Lung (tissue), 11 donors: ENCODE measurements at regions not wholly inside any gene's neighbourhood (a gene's known extent, or its start where the extent isn't known, plus 50 kb on each side); places are given as distances from the start of the nearest gene placed in this dataset.

ENCODE experiments used
- ATAC-seq: fragments of 200-7000 bp; cut with Tn5 transposase; one replicate; pipeline ENCODE4 v1.9.1; 2020; ENCODE audit warnings: moderate number of reproducible peaks; ENCODE audit not compliant: insufficient read depth, low FRiP score
- DNase-seq, 3 donors: peaks; one replicate each; pipeline ENCODE4 v3.0.0-alpha.2; 2013 to 2017
- H3K27ac ChIP-seq, 2 donors: one replicate each; pipeline ENCODE4 v1.5.1; 2013; ENCODE audit warnings: mild to moderate bottlenecking in 2 of 2, moderate library complexity in 2 of 2, control low read depth in 1 of 2, inconsistent platforms in 1 of 2, low read depth in 1 of 2, low read length in 1 of 2
- H3K27me3 ChIP-seq, 3 donors: one replicate each; pipeline ENCODE4 v1.5.1; 2013; ENCODE audit warnings: low read length in 2 of 3; ENCODE audit not compliant: control insufficient read depth in 3 of 3, insufficient read depth in 3 of 3
- H3K36me3 ChIP-seq, 4 donors: one replicate each; pipeline ENCODE4 v1.5.1; 2013; ENCODE audit warnings: low read length in 4 of 4, mild to moderate bottlenecking in 1 of 4, moderate library complexity in 1 of 4; ENCODE audit not compliant: control insufficient read depth in 4 of 4, insufficient read depth in 4 of 4
- H3K4me1 ChIP-seq, 5 donors: one replicate each; pipeline ENCODE4 v1.5.1; 2013; ENCODE audit warnings: low read length in 5 of 5, mild to moderate bottlenecking in 2 of 5, moderate library complexity in 1 of 5; ENCODE audit not compliant: control insufficient read depth in 5 of 5, insufficient read depth in 5 of 5
- H3K4me3 ChIP-seq: one replicate; pipeline ENCODE4 v1.5.1; 2013; ENCODE audit warnings: mild to moderate bottlenecking, control low read depth, moderate library complexity
- H3K9ac ChIP-seq, 2 donors: one replicate each; pipeline ENCODE4 v1.5.1; 2013; ENCODE audit warnings: low read length in 2 of 2, control low read depth in 1 of 2; ENCODE audit not compliant: insufficient read depth in 1 of 2
- H3K9me3 ChIP-seq, 4 donors: one replicate each; pipeline ENCODE4 v1.5.1; 2013; ENCODE audit warnings: low read length in 3 of 4, mild to moderate bottlenecking in 1 of 4, moderate library complexity in 1 of 4; ENCODE audit not compliant: control insufficient read depth in 4 of 4, insufficient read depth in 3 of 4
- WGBS, 2 donors: extraction: QIAGEN DNeasy Blood & Tissue Kit; methylation state at CpG; one replicate each; pipeline ENCODE4 v1.1.7; 2013; 5-methylcytosine and 5-hydroxymethylcytosine counted together
- TF ChIP-seq, protein P1 (sequence below): IDR thresholded peaks from 2 replicates; pipeline ENCODE4 v1.5.1; 2012; ENCODE audit warnings: mild to moderate bottlenecking; ENCODE audit errors: control extremely low read depth, extremely low read depth
- donor health status: control.
- donor health status: control.
- donor health status: Bipolar disorder and iron deficiency.
- donor health status: healthy.
- donor health status: DM: yes; HTN: yes; CAD: no.

DNA sequence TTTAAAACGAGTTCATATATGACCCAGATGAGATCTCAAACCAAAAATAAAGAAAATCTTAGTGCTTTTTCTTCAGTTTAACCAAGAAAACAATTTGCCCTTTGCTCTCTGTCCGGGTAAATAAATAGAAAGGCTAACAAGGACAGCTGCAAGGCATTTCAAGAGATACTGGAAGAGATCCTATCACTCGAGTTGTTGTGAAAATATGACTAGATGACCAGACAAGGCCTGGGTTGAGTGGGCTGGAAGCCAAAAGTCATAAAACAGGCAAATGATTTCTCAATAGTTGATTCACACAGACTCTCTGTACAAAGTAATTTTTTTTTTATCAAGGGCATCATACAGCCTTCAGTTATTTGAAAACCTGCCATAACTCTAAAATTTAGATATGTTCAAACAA, 55.9 kb upstream of the AVPR1A start:
- Histone ChIP-seq H3K27ac (no peak overlapping the region), H3K36me3 (no peaks in the 10 kb centered on the region), H3K4me3 (no peak overlapping the region), H3K9me3 (no peaks in the 10 kb centered on the region), H3K27me3 (no peaks in the 10 kb centered on the region), H3K4me1 (peaks cover 0 to 5% (median 0%) of the 10 kb centered on the region in 5 donors), H3K9ac (no peak overlapping the region)
- ATAC-seq (peak; percentile 47), DNase-seq (peak in 2 of 3 donors; percentile 26 to 56)
- 31 to 47% methylated on average over 3 of the region's 3 CpGs for WGBS, 2 donors
- TF ChIP-seq, protein P1, sequence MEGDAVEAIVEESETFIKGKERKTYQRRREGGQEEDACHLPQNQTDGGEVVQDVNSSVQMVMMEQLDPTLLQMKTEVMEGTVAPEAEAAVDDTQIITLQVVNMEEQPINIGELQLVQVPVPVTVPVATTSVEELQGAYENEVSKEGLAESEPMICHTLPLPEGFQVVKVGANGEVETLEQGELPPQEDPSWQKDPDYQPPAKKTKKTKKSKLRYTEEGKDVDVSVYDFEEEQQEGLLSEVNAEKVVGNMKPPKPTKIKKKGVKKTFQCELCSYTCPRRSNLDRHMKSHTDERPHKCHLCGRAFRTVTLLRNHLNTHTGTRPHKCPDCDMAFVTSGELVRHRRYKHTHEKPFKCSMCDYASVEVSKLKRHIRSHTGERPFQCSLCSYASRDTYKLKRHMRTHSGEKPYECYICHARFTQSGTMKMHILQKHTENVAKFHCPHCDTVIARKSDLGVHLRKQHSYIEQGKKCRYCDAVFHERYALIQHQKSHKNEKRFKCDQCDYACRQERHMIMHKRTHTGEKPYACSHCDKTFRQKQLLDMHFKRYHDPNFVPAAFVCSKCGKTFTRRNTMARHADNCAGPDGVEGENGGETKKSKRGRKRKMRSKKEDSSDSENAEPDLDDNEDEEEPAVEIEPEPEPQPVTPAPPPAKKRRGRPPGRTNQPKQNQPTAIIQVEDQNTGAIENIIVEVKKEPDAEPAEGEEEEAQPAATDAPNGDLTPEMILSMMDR, result no peak

GRCh38 chr12:63206494-63206893, 55.5 kb upstream of the AVPR1A start:
- ATAC-seq, result no peak
- WGBS, 2 donors, result 30 to 68% methylated on average over 1 of the region's 1 CpG
- no peaks in the 10 kb centered on the region for H3K9me3 ChIP-seq
- peaks cover 0 to 5% (median 0%) of the 10 kb centered on the region in 5 donors for H3K4me1 ChIP-seq
- no peak overlapping the region for H3K27ac ChIP-seq
- no peak for DNase-seq
- H3K4me3 ChIP-seq, result no peak overlapping the region
- TF ChIP-seq, protein P1, result no peak
- no peaks in the 10 kb centered on the region for H3K27me3 ChIP-seq
- no peak overlapping the region for H3K9ac ChIP-seq
- H3K36me3 ChIP-seq, result no peaks in the 10 kb centered on the region
